GM23338 (cell line): ENCODE measurements at regions not wholly inside any gene's neighbourhood (a gene's known extent, or its start where the extent isn't known, plus 50 kb on each side); places are given as distances from the start of the nearest gene placed in this dataset.

Source experiments
- ATAC-seq: fragments of 200-7000 bp; cut with Tn5 transposase; 3 replicates; pipeline ENCODE4 v1.9.1; 2020
- DNase-seq: peaks from one replicate; pipeline ENCODE4 v3.0.0-alpha.2; 2015; ENCODE audit warnings: low spot score
- H2AFZ ChIP-seq: fragments of 200-600 bp; sonication (generic); 2 replicates; pipeline ENCODE4 v1.8.0; 2016; ENCODE audit warnings: antibody characterized with exemption, mild to moderate bottlenecking, moderate library complexity
- H3F3A ChIP-seq: fragments of 200-600 bp; sonication (generic); replicated peaks from 2 replicates; pipeline ENCODE4 v1.8.0; 2017; ENCODE audit warnings: antibody characterized with exemption, mixed run types, low read depth
- H3K27ac ChIP-seq: fragments of 200-600 bp; sonication (generic); 2 replicates; pipeline ENCODE4 v1.6.1; 2016; ENCODE audit warnings: low read depth
- H3K27me3 ChIP-seq: fragments of 200-600 bp; sonication (generic); 2 replicates; pipeline ENCODE4 v1.8.0; 2016; ENCODE audit warnings: mild to moderate bottlenecking, mixed run types, moderate library complexity; ENCODE audit not compliant: insufficient read depth
- H3K36me3 ChIP-seq: fragments of 200-600 bp; sonication (generic); 2 replicates; pipeline ENCODE4 v1.8.0; 2016; ENCODE audit warnings: mild to moderate bottlenecking; ENCODE audit not compliant: insufficient read depth
- H3K4me1 ChIP-seq: fragments of 200-600 bp; sonication (generic); 2 replicates; pipeline ENCODE4 v1.8.0; 2016; ENCODE audit warnings: mild to moderate bottlenecking, moderate library complexity; ENCODE audit not compliant: insufficient read depth
- H3K4me2 ChIP-seq: fragments of 200-600 bp; sonication (generic); 2 replicates; pipeline ENCODE4 v1.7.1; 2017; ENCODE audit warnings: mixed run types
- H3K4me3 ChIP-seq: fragments of 200-600 bp; sonication (generic); 2 replicates; pipeline ENCODE4 v1.6.1; 2016; ENCODE audit warnings: mixed run types
- H3K79me2 ChIP-seq: fragments of 200-600 bp; sonication (generic); replicated peaks from 2 replicates; pipeline ENCODE4 v1.8.0; 2017; ENCODE audit warnings: mild to moderate bottlenecking; ENCODE audit not compliant: insufficient read depth
- H3K9me2 ChIP-seq: fragments of 200-600 bp; sonication (generic); 2 replicates; pipeline ENCODE4 v1.8.0; 2017; ENCODE audit not compliant: insufficient read depth
- H4K20me1 ChIP-seq: fragments of 200-600 bp; sonication (generic); replicated peaks from 2 replicates; pipeline ENCODE4 v1.8.0; 2017; ENCODE audit warnings: mild to moderate bottlenecking; ENCODE audit not compliant: insufficient read depth
- H3K27ac Mint-ChIP-seq: 2 replicates; pipeline ENCODE4 v1.8.0; 2020; ENCODE audit warnings: inconsistent platforms, mild to moderate bottlenecking, moderate library complexity, mixed read lengths
- H3K27me3 Mint-ChIP-seq: 3 replicates; pipeline ENCODE4 v1.8.0; 2022; ENCODE audit warnings: low read depth, mild to moderate bottlenecking, moderate library complexity, mixed read lengths, inconsistent platforms; ENCODE audit not compliant: insufficient read depth, poor library complexity
- H3K36me3 Mint-ChIP-seq: 3 replicates; pipeline ENCODE4 v1.8.0; 2021; ENCODE audit warnings: low read depth, mild to moderate bottlenecking, inconsistent platforms, moderate library complexity, mixed read lengths
- H3K4me1 Mint-ChIP-seq: 3 replicates; pipeline ENCODE4 v1.8.0; 2020; ENCODE audit warnings: mild to moderate bottlenecking, inconsistent platforms, mixed read lengths
- H3K4me3 Mint-ChIP-seq: 3 replicates; pipeline ENCODE4 v1.8.0; 2021; ENCODE audit warnings: moderate library complexity, mild to moderate bottlenecking, inconsistent platforms, mixed read lengths
- H3K9me3 Mint-ChIP-seq: 3 replicates; pipeline ENCODE4 v1.8.0; 2020; ENCODE audit warnings: moderate library complexity, mild to moderate bottlenecking, inconsistent platforms, mixed read lengths
- CREB1 ChIP-seq: fragments of 250-450 bp; sonication (Bioruptor Pico); IDR thresholded peaks from 2 replicates; pipeline ENCODE4 v1.5.0; 2020; ENCODE audit warnings: low read depth, mild to moderate bottlenecking, moderate library complexity
- NANOG ChIP-seq: IDR thresholded peaks from 2 replicates; pipeline ENCODE4 v1.6.1; 2016; ENCODE audit warnings: antibody characterized with exemption, borderline replicate concordance
- POLR2AphosphoS5 ChIP-seq: IDR thresholded peaks from 2 replicates; pipeline ENCODE4 v1.6.1; 2016; ENCODE audit warnings: antibody characterized with exemption, low read depth
- STAT1 ChIP-seq: IDR thresholded peaks from one replicate; pipeline ENCODE4 v1.6.1; 2016; ENCODE audit warnings: antibody characterized with exemption; ENCODE audit not compliant: unreplicated experiment
- ZNF114 ChIP-seq: fragments of 250-450 bp; sonication (Bioruptor Pico); IDR thresholded peaks from 2 replicates; pipeline ENCODE4 v1.5.0; 2020; ENCODE audit warnings: mild to moderate bottlenecking, moderate library complexity
- ZNF331 ChIP-seq: fragments of 250-450 bp; sonication (Bioruptor Pico); IDR thresholded peaks from 2 replicates; pipeline ENCODE4 v1.5.0; 2020; ENCODE audit warnings: low read depth, mild to moderate bottlenecking, moderate library complexity
- ZNF462 ChIP-seq: fragments of 250-450 bp; sonication (Bioruptor Pico); IDR thresholded peaks from 2 replicates; pipeline ENCODE4 v1.5.0; 2020; ENCODE audit warnings: mild to moderate bottlenecking, moderate library complexity
- TF ChIP-seq, protein P1 (sequence below): IDR thresholded peaks from 2 replicates; pipeline ENCODE4 v1.6.1; 2016; ENCODE audit warnings: antibody characterized with exemption
- TF ChIP-seq, protein P2 (sequence below): IDR thresholded peaks from one replicate; pipeline ENCODE4 v1.6.1; 2018; ENCODE audit warnings: antibody characterized with exemption; ENCODE audit not compliant: unreplicated experiment

GRCh38 chr13:99828735-99829134 lies 142.8 kb downstream of the ZIC5 start:
- DNase-seq (no peak), ATAC-seq (no peak)
- H4K20me1 ChIP-seq = no peaks in the 10 kb centered on the region
- no peaks in the 10 kb centered on the region for H3K79me2 ChIP-seq
- H3K9me2 ChIP-seq = no peaks in the 10 kb centered on the region
- no peak overlapping the region for H3K4me2 ChIP-seq
- TF ChIP-seq CREB1 (CRISPR knock-in tag) (no peak), NANOG (no peak), POLR2AphosphoS5 (no peak), ZNF462 (CRISPR knock-in tag) (no peak), ZNF331 (no peak), STAT1 (no peak), ZNF114 (CRISPR knock-in tag) (no peak)
- TF ChIP-seq, protein P1, sequence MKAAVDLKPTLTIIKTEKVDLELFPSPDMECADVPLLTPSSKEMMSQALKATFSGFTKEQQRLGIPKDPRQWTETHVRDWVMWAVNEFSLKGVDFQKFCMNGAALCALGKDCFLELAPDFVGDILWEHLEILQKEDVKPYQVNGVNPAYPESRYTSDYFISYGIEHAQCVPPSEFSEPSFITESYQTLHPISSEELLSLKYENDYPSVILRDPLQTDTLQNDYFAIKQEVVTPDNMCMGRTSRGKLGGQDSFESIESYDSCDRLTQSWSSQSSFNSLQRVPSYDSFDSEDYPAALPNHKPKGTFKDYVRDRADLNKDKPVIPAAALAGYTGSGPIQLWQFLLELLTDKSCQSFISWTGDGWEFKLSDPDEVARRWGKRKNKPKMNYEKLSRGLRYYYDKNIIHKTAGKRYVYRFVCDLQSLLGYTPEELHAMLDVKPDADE = no peak
- TF ChIP-seq, protein P2, sequence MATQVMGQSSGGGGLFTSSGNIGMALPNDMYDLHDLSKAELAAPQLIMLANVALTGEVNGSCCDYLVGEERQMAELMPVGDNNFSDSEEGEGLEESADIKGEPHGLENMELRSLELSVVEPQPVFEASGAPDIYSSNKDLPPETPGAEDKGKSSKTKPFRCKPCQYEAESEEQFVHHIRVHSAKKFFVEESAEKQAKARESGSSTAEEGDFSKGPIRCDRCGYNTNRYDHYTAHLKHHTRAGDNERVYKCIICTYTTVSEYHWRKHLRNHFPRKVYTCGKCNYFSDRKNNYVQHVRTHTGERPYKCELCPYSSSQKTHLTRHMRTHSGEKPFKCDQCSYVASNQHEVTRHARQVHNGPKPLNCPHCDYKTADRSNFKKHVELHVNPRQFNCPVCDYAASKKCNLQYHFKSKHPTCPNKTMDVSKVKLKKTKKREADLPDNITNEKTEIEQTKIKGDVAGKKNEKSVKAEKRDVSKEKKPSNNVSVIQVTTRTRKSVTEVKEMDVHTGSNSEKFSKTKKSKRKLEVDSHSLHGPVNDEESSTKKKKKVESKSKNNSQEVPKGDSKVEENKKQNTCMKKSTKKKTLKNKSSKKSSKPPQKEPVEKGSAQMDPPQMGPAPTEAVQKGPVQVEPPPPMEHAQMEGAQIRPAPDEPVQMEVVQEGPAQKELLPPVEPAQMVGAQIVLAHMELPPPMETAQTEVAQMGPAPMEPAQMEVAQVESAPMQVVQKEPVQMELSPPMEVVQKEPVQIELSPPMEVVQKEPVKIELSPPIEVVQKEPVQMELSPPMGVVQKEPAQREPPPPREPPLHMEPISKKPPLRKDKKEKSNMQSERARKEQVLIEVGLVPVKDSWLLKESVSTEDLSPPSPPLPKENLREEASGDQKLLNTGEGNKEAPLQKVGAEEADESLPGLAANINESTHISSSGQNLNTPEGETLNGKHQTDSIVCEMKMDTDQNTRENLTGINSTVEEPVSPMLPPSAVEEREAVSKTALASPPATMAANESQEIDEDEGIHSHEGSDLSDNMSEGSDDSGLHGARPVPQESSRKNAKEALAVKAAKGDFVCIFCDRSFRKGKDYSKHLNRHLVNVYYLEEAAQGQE = no peak
- H3K36me3 ChIP-seq = no peaks in the 10 kb centered on the region
- H2AFZ ChIP-seq = no peak overlapping the region
- H3K4me1 ChIP-seq = peaks cover 10% of the 10 kb centered on the region
- H3F3A ChIP-seq = no peaks in the 10 kb centered on the region
- H3K27ac Mint-ChIP-seq = no peak overlapping the region
- no peak overlapping the region for H3K4me3 ChIP-seq
- peaks cover 12% of the 10 kb centered on the region for H3K4me1 Mint-ChIP-seq
- no peaks in the 10 kb centered on the region for H3K36me3 Mint-ChIP-seq
- H3K9me3 Mint-ChIP-seq = no peaks in the 10 kb centered on the region
- no peak overlapping the region for H3K4me3 Mint-ChIP-seq
- no peaks in the 10 kb centered on the region for H3K27me3 ChIP-seq
- peaks cover 6% of the 10 kb centered on the region for H3K27me3 Mint-ChIP-seq
- no peak overlapping the region for H3K27ac ChIP-seq
